ENCODE measurements at regions not wholly inside any gene's neighbourhood (a gene's known extent, or its start where the extent isn't known, plus 50 kb on each side); places are given as distances from the start of the nearest gene placed in this dataset.

GRCh38 chr5:57582578-57583070, 100.0 kb upstream of the ACTBL2 start:
- peaks cover 0 to 9% (median 0%) of the 10 kb centered on the region in 4 donors for H3K4me1 ChIP-seq
- intact Hi-C loops (cut with DNase I; ENCODE audit: low total_unique reads): no loop called here
- H3K27ac ChIP-seq: no peak overlapping the region
- no peaks in the 10 kb centered on the region for H3K9me3 ChIP-seq
- H3K4me3 ChIP-seq: no peak overlapping the region
- no peak for DNase-seq
- no peak for TF ChIP-seq CTCF (IDR thresholded peaks at IDR 0.05)
- no peaks in the 10 kb centered on the region for H3K36me3 ChIP-seq
- no peaks in the 10 kb centered on the region for H3K27me3 ChIP-seq

GRCh38 chr5:57581772-57582171, 99.2 kb upstream of the ACTBL2 start:
- Histone ChIP-seq H3K27ac (no peak overlapping the region), H3K9me3 (no peaks in the 10 kb centered on the region), H3K36me3 (no peaks in the 10 kb centered on the region), H3K27me3 (no peaks in the 10 kb centered on the region), H3K4me3 (no peak overlapping the region), H3K4me1 (peaks cover 0 to 9% (median 0%) of the 10 kb centered on the region in 4 donors)
- intact Hi-C loops (cut with DNase I; ENCODE audit: low total_unique reads): no loop called here
- no peak for DNase-seq
- no peak for TF ChIP-seq CTCF (IDR thresholded peaks at IDR 0.05)

- no peak overlapping the region for H3K27ac ChIP-seq
- no peak for DNase-seq
- H3K9me3 ChIP-seq: no peaks in the 10 kb centered on the region
- TF ChIP-seq CTCF (IDR thresholded peaks at IDR 0.05): no peak
- peaks cover 0 to 9% (median 0%) of the 10 kb centered on the region in 4 donors for H3K4me1 ChIP-seq
- intact Hi-C loops (cut with DNase I; ENCODE audit: low total_unique reads): no loop called here
- H3K36me3 ChIP-seq: no peaks in the 10 kb centered on the region
- H3K27me3 ChIP-seq: no peaks in the 10 kb centered on the region
- H3K4me3 ChIP-seq: no peak overlapping the region
Observed at GRCh38 chr5:57581222-57581621, 98.6 kb upstream of the ACTBL2 start.

- Histone ChIP-seq H3K4me1 (peaks cover 0 to 9% (median 0%) of the 10 kb centered on the region in 4 donors), H3K27me3 (no peaks in the 10 kb centered on the region), H3K27ac (no peak overlapping the region), H3K4me3 (no peak overlapping the region), H3K36me3 (no peaks in the 10 kb centered on the region), H3K9me3 (no peaks in the 10 kb centered on the region)
- intact Hi-C loops (cut with DNase I; ENCODE audit: low total_unique reads): no loop called here
- no peak for DNase-seq
- TF ChIP-seq CTCF (IDR thresholded peaks at IDR 0.05): no peak
Observed at GRCh38 chr5:57577432-57578175, 95.0 kb upstream of the ACTBL2 start.

- no peaks in the 10 kb centered on the region for H3K36me3 ChIP-seq
- no peak for TF ChIP-seq CTCF (IDR thresholded peaks at IDR 0.05)
- DNase-seq: no peak
- H3K9me3 ChIP-seq: no peaks in the 10 kb centered on the region
- intact Hi-C loops (cut with DNase I; ENCODE audit: low total_unique reads): no loop called here
- no peaks in the 10 kb centered on the region for H3K27me3 ChIP-seq
- H3K4me3 ChIP-seq: no peak overlapping the region
- no peak overlapping the region for H3K27ac ChIP-seq
- H3K4me1 ChIP-seq: no peaks in the 10 kb centered on the region
Observed at GRCh38 chr5:57576317-57576716, 93.7 kb upstream of the ACTBL2 start.

Data from tibial artery (tissue), 4 donors.